HL-60 (cell line): ENCODE measurements at regions not wholly inside any gene's neighbourhood (a gene's known extent, or its start where the extent isn't known, plus 50 kb on each side); places are given as distances from the start of the nearest gene placed in this dataset.

Source experiments
- GABPA ChIP-seq: IDR thresholded peaks from 2 replicates; pipeline ENCODE4 v1.6.1; 2012; ENCODE audit warnings: low read depth
- POLR2AphosphoS5 ChIP-seq: IDR thresholded peaks from 2 replicates; pipeline ENCODE4 v1.6.1; 2012; ENCODE audit warnings: low read depth
- TF ChIP-seq, protein P1 (sequence below): IDR thresholded peaks from one replicate; pipeline ENCODE4 v1.5.1; 2011; ENCODE audit warnings: low read length, control low read depth, inconsistent platforms; ENCODE audit not compliant: insufficient read depth
- TF ChIP-seq, protein P2 (sequence below): IDR thresholded peaks from 2 replicates; pipeline ENCODE4 v1.6.1; 2012; ENCODE audit warnings: low read depth; ENCODE audit not compliant: insufficient replicate concordance

DNA sequence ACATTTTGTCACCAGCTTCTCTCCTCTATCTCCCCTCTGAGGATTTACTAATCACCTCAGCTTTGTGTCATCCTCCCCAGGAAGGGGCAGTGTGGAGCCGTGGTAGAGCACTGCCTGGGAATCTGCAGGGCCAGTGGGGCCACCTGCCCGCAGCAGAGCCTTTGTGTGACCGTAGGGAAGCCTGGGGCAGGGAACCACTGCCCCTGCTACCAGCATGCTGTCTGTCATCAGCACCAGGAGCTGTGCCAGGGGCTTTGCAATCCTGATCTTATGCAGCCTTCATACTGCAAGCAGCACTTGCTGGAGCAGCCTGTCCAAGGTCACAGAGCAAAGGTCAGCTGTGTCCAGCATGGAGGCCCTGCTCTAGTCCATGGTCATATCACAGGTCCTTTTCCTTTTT lies 170.2 kb upstream of the IL12A start:
- TF ChIP-seq, protein P1, sequence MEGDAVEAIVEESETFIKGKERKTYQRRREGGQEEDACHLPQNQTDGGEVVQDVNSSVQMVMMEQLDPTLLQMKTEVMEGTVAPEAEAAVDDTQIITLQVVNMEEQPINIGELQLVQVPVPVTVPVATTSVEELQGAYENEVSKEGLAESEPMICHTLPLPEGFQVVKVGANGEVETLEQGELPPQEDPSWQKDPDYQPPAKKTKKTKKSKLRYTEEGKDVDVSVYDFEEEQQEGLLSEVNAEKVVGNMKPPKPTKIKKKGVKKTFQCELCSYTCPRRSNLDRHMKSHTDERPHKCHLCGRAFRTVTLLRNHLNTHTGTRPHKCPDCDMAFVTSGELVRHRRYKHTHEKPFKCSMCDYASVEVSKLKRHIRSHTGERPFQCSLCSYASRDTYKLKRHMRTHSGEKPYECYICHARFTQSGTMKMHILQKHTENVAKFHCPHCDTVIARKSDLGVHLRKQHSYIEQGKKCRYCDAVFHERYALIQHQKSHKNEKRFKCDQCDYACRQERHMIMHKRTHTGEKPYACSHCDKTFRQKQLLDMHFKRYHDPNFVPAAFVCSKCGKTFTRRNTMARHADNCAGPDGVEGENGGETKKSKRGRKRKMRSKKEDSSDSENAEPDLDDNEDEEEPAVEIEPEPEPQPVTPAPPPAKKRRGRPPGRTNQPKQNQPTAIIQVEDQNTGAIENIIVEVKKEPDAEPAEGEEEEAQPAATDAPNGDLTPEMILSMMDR, result no peak
- TF ChIP-seq, protein P2, sequence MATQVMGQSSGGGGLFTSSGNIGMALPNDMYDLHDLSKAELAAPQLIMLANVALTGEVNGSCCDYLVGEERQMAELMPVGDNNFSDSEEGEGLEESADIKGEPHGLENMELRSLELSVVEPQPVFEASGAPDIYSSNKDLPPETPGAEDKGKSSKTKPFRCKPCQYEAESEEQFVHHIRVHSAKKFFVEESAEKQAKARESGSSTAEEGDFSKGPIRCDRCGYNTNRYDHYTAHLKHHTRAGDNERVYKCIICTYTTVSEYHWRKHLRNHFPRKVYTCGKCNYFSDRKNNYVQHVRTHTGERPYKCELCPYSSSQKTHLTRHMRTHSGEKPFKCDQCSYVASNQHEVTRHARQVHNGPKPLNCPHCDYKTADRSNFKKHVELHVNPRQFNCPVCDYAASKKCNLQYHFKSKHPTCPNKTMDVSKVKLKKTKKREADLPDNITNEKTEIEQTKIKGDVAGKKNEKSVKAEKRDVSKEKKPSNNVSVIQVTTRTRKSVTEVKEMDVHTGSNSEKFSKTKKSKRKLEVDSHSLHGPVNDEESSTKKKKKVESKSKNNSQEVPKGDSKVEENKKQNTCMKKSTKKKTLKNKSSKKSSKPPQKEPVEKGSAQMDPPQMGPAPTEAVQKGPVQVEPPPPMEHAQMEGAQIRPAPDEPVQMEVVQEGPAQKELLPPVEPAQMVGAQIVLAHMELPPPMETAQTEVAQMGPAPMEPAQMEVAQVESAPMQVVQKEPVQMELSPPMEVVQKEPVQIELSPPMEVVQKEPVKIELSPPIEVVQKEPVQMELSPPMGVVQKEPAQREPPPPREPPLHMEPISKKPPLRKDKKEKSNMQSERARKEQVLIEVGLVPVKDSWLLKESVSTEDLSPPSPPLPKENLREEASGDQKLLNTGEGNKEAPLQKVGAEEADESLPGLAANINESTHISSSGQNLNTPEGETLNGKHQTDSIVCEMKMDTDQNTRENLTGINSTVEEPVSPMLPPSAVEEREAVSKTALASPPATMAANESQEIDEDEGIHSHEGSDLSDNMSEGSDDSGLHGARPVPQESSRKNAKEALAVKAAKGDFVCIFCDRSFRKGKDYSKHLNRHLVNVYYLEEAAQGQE, result no peak
- TF ChIP-seq GABPA, result no peak
- TF ChIP-seq POLR2AphosphoS5, result no peak
